Left colon (tissue), 2 donors: ENCODE measurements at regions not wholly inside any gene's neighbourhood (a gene's known extent, or its start where the extent isn't known, plus 50 kb on each side); places are given as distances from the start of the nearest gene placed in this dataset.
"Not testable (repeated sequence)": the region's sequence is repeated elsewhere in the genome, so short reads cannot be mapped to it uniquely, and the experiment has no call there.

Source experiments
- ATAC-seq: fragments of 200-7000 bp; cut with Tn5 transposase; one replicate; pipeline ENCODE4 v1.9.1; 2020; ENCODE audit warnings: mild to moderate bottlenecking, moderate library complexity
- DNase-seq, 2 donors: peaks; one replicate each; pipeline ENCODE4 v3.0.0-alpha.2; 2020
- intact Hi-C, 2 donors: fragments of 100-400 bp; cut with DNase I in 1 of 2; cut with micrococcal nuclease in 1 of 2; formaldehyde crosslinking; loops; one replicate each; pipeline versions ENCODE4 v1.11.2 to v1.14.0; 2022; cut with DNase I, micrococcal nuclease
- donor health status: DM: no; HTN: no; CAD: no.
- donor health status: DM: yes; HTN: yes; CAD: no.

DNA sequence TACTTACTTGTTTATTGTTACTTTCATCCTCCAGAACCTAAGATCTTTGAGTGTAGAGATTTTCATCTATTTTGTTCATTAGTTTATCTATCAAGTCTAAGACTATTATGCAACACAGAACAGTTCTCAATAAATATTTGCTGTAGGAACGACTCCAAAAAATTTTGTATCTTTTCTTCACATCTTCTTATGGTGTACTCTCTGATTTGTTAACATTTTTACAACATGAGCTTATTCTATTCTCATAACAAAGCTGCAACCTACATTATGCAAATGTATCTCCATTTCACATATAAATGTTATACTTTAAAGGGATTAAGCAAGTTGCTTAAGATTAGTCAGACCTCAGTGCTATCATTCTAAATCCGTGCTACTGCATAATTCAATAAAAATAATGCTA lies 514.2 kb upstream of the ZP4 start:
- no peak for DNase-seq

DNA sequence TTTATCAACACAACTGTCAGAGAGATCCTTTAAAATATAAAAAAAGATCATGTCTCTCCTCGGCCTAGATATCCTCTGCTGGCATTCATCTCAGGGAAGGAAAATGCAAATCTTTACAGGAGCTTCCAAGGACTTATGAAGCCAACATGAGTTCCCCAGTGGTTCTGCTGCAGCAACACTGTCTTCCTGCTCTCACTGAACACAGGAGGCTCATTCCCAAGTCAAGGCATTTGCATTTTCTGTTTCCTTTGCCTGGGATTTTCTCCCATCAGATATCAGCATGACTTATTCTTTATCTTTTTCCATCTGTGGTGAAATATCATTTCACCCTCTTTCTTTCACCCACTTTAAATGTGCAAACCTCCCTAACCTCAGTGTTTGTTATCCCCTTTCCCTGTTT lies 513.8 kb upstream of the ZP4 start:
- intact Hi-C loops, result no loop called here
- DNase-seq (no peak), ATAC-seq (no peak)

More for the DNA sequence above, 514.2 kb upstream of the ZP4 start:
- intact Hi-C loops, result no loop called here
- no peak for ATAC-seq

DNA sequence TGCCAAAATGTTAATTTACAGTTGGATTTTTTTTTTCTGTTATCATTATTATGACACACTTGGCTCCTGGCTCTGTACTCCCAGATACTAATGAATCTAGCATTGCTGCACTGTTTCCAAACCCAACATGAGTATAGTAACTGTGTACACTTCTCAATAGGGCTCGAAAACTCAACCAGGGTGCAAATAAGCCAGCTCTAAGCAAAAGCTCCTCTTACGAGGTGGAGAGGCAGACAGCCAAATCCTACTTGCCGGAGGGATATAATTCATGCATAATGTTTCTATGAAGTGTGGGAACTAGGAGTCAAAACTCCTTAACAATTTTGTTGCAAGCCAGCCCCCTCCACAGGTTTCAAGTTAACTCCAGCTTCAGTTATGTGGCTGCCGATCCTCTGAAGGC lies 510.4 kb upstream of the ZP4 start:
- intact Hi-C loops, result no loop called here
- ATAC-seq (no peak), DNase-seq (no peak)

DNA sequence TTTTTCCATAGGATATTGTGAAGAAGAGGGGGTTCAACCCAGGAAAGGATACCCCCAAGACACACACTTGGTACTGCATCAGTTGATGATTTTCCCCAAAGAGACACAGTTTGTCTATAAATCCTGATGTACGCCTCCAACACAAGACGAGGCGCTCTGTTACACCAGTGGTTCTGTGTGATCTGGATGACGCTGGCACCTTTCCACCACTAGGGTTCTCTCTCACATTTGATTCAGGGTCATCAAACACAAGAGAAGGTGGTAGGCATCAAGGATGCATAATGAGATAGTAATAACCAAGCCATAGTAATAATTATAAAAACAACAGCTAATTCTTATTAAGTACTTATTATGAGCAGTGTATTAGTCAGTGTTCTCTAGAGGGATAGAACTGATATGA lies 508.8 kb upstream of the ZP4 start:
- no peak for DNase-seq
- intact Hi-C loops, result no loop called here
- ATAC-seq, result no peak

DNA sequence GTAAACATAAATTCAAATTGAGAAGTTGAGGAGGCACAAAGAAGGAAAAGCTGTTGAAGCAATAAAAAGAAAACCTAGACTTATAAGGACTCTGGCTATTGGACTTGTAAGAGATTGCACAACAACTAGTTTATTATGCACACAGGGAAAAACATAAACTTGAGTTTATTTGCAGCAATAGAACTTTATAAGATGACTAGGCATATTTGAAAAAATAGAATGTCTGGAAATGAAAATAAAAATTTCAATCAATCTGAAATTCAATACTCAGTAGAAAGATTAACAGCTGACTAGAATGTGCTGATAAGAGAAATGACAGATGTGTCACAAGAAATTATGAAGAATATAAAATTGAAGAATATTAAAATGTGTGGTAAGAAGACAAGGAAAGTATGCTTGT lies 505.4 kb upstream of the ZP4 start:
- ATAC-seq, result no peak
- no peak for DNase-seq
- intact Hi-C loops, result no loop called here

DNA sequence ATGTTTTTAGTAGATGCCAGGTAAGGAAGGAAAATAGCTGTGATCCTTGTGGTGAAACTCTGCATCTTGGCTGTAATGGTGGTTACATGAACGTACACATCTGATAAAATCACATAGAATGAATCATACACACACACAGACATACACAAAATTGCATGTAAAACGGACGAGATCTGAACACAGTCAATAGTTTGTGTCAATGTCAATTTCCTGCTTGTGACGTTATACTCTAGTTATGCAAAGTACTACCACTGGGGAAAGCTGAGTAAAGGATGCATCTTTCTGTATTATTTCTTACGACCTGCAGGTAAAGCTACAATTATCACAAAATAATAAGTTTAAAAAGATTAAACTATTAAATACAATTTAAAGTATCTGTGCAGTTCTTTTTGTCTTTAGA lies 493.7 kb upstream of the ZP4 start:
- intact Hi-C loops, result no loop called here
- DNase-seq (no peak), ATAC-seq (no peak)

DNA sequence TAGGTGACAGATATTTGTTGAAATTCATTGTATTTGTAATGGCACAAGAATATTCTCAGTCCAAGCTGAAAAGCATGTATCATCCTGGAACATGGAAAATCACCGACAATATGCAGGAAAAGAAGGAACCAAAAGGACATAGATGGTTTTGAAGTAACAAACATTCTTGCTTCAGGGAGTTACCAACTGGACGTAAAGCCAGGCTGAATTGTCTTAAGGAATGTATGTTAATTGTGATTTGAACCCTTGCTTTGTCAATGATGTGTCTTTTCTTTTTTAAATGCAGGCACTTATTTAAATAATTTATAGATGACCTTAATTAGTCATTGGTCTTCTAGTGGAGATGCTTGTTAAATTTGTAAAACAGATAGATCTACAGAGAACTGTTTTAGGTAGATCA lies 489.4 kb upstream of the ZP4 start:
- intact Hi-C loops, result no loop called here
- ATAC-seq, result no peak
- no peak for DNase-seq

DNA sequence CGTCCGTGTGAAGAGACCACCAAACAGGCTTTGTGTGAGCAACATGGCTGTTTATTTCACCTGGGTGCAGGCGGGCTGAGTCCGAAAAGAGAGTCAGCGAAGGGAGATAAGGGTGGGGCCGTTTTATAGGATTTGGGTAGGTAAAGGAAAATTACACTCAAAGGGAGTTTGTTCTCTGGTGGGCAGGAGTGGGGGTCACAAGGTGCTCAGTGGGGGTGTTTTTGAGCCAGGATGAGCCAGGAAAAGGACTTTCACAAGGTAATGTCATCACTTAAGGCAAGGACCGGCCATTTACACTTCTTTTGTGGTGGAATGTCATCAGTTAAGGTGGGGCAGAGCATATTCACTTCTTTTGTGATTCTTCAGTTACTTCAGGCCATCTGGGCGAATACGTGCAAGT lies 488.7 kb upstream of the ZP4 start:
- intact Hi-C loops, ATAC-seq, DNase-seq: not testable (repeated sequence)

DNA sequence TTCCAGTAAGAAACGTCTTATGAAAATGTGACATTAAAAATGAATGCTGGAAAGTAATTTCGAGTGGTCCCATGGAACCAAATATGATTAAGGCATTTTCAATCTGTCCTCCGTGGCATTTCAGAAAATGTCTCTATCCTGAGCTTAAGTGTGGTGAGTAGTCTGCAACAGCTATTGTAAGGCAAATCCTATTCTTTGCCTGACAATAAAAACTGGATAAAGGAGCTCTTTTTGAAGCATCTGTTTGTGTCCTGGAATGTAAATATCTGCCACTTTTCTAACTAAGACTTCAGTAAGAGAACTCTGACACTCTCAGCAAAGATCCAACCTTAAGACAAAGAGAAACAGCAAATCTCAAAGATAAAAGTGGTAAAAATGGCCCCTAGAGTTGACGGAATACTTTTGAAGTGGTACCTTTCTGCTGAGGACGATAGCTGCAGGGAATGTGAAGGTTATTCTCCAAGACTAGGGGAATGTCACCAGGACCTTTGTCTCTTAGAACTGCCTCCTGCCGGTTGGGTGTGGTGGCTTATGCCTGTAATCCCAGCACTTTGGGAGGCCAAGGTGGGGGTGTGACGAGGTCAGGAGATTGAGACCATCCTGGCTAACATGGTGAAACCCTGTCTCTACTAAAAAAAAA lies 486.7 kb upstream of the ZP4 start:
- ATAC-seq (no peak), DNase-seq (no peak)
- intact Hi-C loops, result no loop called here

DNA sequence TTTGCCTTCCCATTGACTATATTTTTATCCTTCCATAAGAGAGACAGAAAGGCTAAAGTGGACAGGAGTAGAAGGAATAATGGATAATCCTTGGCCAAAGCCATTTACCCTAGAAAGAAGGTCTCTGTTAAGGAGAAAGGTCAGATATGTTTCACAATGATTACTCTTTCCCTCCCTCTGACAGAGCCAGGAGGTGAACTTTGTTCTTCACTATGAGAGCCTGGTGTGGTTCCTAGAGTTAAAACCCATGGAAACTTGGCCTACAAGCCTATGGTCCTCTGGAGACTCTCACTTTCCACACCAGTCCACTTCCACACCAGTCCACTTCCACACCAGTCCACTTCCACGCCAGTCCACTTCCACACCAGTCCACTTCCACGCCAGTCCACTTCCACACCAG lies 479.9 kb upstream of the ZP4 start:
- DNase-seq (no peak), ATAC-seq (no peak)
- intact Hi-C loops, result no loop called here

DNA sequence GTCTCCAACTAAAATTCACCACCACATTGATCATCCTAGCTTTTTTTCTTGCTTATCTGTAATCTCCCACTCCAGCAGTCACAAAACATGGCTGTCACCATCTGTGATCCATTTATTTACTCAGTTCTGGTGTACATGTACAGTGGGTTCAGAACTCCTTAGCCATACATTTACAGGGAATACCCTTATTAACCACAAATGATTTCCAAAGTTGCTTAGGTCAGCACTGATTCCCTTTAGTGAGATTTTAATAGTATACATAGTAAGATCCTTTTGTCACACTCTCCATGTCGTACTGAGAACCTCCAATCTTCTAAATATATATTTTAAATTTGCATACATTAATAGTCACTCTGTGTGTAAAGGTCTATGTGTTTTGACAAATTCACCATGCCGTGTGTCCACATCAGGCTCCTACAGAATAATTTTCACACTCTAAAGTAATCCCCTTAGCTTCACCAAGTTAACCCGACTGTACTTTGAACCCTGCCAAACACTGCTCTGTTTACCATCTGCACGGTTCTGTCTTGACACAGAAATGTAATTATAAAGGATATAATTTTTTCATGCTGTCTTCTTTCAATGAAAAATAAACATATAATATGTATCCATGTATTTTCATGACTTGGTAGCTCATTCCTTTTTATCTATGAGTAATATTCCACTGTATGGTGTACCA lies 473.6 kb upstream of the ZP4 start:
- DNase-seq (no peak), ATAC-seq (no peak)
- intact Hi-C loops, result no loop called here

DNA sequence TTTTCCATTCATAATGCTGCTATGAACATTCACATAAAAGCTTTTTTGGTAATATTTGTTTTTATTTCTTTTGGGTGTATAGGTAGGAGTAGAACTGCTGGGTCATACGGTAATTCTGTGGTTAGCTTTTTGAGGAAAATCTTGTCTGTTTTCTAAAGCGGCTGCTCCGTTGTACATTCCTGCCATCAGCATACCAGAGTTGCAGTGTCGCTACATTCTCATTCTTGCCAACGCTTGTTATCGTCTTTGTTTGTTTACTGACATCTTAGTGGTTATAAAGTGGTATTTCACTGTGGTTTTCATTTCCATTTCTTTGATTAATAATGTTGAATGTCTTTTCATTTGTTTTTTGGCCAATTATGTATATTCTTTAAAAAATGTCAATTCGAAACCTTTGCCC lies 469.8 kb upstream of the ZP4 start:
- no peak for ATAC-seq
- intact Hi-C loops, result no loop called here

DNA sequence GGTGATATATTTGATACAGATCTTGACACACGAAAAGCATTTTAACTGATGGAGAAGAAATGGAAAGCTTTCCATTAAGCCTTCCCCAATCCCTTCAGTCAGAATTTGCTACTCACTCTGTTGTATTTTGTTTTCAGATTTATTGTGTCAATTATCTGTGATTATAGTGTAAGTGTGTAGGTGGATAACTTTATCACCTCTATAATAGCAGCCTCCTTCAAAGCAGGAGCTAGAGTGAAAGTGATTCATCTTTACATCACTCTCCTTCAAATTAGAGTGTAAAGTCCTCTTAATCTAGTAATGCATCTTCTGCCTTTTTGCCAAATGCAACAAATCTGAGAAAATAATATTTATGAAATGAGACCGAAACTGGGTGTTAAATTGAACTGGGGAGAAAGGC lies 459.7 kb upstream of the ZP4 start:
- intact Hi-C loops, result no loop called here
- no peak for DNase-seq
- ATAC-seq, result no peak

More for the DNA sequence above, 469.8 kb upstream of the ZP4 start:
- DNase-seq, result no peak

DNA sequence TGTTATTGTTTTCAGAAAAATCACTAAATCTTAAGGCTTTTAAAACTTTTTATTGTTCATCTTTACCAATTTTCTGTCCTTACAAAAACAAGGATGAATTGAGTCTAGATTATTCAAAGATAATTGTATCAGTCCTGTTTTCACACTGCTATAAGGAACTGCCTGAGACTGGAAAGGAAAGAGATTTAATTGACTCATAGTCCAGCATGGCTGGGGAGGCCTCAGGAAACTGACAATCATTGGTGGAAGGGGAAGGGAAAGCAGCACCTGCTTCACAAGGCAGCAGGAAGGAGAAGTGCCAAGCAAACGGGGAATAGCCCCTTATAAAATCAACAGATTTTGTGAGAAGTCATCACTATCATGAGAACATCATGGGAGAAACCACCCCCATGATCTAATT lies 455.6 kb upstream of the ZP4 start:
- ATAC-seq (no peak), DNase-seq (no peak)
- intact Hi-C loops, result no loop called here

DNA sequence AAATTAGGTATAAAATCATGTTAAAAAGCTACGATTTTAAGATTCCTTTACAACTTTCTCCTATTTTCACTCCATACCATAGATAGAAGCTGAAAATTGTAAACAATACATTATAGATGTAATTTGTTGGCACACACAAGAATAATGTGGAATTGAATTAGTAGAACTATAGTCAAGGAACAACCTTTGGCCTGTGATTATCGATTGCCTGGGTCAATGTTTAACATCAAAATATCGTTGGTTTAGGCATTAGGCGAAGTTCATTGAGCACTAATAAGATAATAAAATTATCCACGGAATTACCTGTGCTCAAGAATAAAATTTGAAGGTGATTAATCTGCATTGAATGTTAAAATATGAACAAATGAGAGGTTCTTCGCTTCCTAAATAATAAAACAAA lies 455.1 kb upstream of the ZP4 start:
- intact Hi-C loops, result no loop called here
- DNase-seq, result no peak
- ATAC-seq, result no peak

DNA sequence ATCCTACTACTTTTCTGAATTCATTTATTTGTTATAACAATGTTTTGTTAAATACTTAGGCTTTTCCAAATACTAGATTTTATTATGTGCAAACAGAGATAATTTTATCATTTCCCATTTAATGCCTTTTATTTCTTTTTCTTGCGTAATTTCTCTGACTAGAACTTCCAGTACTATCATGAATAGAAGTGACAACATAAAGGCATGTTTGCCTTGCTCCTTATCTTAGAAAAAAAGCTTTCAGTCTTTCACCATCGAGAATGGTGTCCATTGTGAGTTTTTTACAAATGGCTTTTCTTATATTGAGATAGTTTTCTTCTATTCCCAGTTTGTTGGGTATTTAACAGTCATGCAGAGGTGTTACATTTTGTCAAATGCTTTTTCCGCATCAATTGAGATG lies 453.1 kb upstream of the ZP4 start:
- ATAC-seq (no peak), DNase-seq (no peak)
- intact Hi-C loops, result no loop called here

DNA sequence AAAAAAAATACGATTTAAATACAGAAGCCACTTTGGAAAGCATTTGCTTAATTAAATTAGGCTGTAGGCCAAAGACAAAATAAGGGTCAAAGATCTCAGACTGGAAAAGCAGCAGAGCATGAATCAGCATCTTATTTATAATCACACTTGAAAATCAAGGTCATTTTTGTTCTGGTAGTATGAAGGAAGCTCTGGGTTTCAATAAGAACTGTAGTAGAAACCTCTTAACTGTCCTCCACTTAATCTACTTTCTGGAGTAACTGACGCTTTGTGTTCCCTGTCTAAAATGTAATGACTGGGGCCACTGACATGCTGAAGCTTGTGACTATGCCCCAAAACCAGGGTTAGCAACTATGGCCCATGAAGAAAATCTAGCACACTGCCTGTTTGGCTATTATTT lies 450.7 kb upstream of the ZP4 start:
- ATAC-seq, result no peak
- intact Hi-C loops, result no loop called here
- no peak for DNase-seq

DNA sequence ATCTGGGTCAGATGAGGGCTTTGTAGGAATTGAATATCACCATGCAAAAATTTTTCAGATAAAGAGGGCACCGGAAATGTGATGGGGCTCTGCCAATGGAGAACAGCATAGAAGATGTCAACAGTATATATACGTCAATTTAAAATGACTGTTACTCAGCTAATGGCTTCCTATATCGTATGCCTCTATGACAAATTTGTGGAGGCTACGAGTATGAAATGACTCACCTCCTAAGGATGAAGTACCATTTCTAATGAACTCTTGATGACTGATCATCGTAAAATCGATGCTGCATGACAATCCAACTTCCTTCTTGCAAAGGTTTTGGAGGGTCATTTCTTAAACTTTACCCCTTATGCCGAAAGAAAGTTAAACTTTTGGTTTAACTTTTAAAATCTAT lies 450.3 kb upstream of the ZP4 start:
- ATAC-seq (no peak), DNase-seq (no peak)
- intact Hi-C loops, result no loop called here

DNA sequence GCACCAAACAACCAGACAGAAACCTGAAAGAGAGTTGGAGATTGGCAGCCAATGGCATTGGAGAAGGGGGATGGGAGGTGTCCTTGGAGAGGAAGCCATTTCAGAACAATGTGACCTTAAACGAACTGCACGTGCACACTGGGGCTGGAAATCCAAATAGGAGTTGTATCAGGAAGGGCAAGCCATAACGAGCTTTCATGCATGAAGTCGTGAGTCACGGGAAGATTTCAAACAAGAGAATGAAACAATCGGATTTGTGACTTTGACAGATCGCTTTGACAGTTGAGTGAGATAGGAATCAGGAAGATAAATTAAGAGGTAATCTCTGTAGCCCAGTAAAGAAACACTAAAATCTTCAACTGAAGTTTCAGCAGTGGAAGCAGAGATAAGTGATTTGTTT lies 445.8 kb upstream of the ZP4 start:
- no peak for ATAC-seq
- no peak for DNase-seq
- intact Hi-C loops, result no loop called here

DNA sequence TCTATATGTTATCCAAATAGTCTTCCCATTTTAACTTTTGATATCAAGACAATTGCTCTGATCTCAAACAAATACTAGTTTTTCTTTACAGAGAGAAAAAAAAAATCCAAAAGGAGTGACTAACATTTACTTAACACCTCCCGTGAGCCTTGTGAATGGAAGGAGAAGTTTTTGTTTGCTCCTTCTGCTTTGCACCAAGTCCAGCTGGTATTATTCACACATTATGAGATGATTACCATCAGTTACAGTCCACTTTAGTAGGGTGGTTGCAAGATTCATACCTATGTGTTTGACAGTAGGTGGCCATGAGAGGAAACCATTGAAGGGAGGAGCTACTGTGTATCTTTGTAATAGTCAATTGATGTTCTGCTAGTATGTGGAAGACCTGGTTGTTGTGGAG lies 443.4 kb upstream of the ZP4 start:
- DNase-seq, result no peak
- intact Hi-C loops, result no loop called here
- ATAC-seq, result no peak

DNA sequence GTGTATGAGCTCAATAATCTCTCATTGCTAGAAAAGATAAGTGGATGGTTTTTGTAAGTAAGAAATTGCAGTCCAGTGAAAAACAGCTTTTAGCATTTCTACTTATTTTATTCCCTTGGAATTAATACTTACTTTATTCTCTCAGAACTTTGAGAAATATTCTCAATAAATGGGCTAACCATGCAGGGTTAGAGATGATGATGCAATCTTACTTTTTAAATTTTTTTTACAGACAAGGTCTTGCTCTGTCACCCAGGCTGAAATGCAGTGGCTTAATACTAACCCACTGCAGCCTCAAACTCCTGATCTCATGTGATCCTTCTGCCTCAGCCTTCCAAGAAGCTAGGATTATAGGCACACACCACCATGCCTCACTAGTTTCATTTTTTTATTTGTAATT lies 440.8 kb upstream of the ZP4 start:
- intact Hi-C loops, result no loop called here
- no peak for DNase-seq
- ATAC-seq, result no peak
